ENCODE measurements at regions not wholly inside any gene's neighbourhood (a gene's known extent, or its start where the extent isn't known, plus 50 kb on each side); places are given as distances from the start of the nearest gene placed in this dataset.
A peak's percentile ranks its signal among the peaks of the same experiment; 100 is the strongest.

GRCh38 chr21:41677671-41678015 is 89.2 kb downstream of the RIPK4 start:
- H3K4me3 ChIP-seq: no peak overlapping the region
- H3K4me1 Mint-ChIP-seq: peaks cover 25% of the 10 kb centered on the region
- H3K36me3 ChIP-seq: no peaks in the 10 kb centered on the region
- TF ChIP-seq EZH2 (IDR thresholded peaks at IDR 0.05): no peak
- TF ChIP-seq, protein P1, sequence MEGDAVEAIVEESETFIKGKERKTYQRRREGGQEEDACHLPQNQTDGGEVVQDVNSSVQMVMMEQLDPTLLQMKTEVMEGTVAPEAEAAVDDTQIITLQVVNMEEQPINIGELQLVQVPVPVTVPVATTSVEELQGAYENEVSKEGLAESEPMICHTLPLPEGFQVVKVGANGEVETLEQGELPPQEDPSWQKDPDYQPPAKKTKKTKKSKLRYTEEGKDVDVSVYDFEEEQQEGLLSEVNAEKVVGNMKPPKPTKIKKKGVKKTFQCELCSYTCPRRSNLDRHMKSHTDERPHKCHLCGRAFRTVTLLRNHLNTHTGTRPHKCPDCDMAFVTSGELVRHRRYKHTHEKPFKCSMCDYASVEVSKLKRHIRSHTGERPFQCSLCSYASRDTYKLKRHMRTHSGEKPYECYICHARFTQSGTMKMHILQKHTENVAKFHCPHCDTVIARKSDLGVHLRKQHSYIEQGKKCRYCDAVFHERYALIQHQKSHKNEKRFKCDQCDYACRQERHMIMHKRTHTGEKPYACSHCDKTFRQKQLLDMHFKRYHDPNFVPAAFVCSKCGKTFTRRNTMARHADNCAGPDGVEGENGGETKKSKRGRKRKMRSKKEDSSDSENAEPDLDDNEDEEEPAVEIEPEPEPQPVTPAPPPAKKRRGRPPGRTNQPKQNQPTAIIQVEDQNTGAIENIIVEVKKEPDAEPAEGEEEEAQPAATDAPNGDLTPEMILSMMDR (IDR thresholded peaks at IDR 0.05): no peak
- no peak for TF ChIP-seq EZH2phosphoT487 (IDR thresholded peaks at IDR 0.05)
- H3K36me3 Mint-ChIP-seq: no peaks in the 10 kb centered on the region
- no peak overlapping the region for H3K27ac ChIP-seq
- H3K4me2 ChIP-seq: no peak overlapping the region
- H3K4me1 ChIP-seq: peaks cover 6% of the 10 kb centered on the region
- no peaks in the 10 kb centered on the region for H4K20me1 ChIP-seq (ENCODE audit: low read depth)
- no peak for DNase-seq (ENCODE audit: low spot score)
- H2AFZ ChIP-seq (replicated peaks): no peak overlapping the region
- H3K27ac Mint-ChIP-seq: peak overlapping the region; percentile 25
- no peaks in the 10 kb centered on the region for H3K9me3 ChIP-seq (ENCODE audit: low read depth)
- no peaks in the 10 kb centered on the region for H3K27me3 ChIP-seq
- H3K9me3 Mint-ChIP-seq: peaks cover 7% of the 10 kb centered on the region
- peaks cover 11% of the 10 kb centered on the region for H3K27me3 Mint-ChIP-seq (ENCODE audit: insufficient read depth, low read depth)
- no peaks in the 10 kb centered on the region for H3K79me2 ChIP-seq (ENCODE audit: low read depth)
- H3K9ac ChIP-seq: no peak overlapping the region
- H3F3A ChIP-seq (ENCODE audit: low read depth): peaks cover 9% of the 10 kb centered on the region
- no peak overlapping the region for H3K4me3 Mint-ChIP-seq

DNA sequence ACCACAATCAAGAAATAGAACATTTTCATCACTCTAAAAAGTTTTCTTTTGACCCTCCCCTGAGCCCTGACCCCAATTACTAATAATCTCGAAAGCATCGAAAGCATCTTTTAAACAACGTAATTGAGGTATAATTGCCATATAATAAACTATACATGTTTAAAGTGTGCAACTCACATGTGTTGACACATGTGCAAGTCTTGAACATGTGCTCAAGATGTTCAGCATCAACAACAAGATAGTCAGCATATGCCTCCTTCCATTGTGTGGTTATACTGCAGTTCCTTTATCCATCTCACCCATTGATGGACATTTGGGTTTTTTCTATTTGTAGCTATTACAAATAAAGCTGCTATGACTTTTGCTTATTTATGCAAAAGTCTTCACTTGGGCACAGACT is 90.7 kb downstream of the RIPK4 start:
- Histone ChIP-seq H3K9ac (no peak overlapping the region), H2AFZ (replicated peaks) (no peak overlapping the region), H3K27ac (no peak overlapping the region), H3K36me3 (no peaks in the 10 kb centered on the region), H4K20me1 (ENCODE audit: low read depth) (no peaks in the 10 kb centered on the region), H3K27me3 (no peaks in the 10 kb centered on the region), H3K4me3 (no peak overlapping the region), H3K79me2 (ENCODE audit: low read depth) (no peaks in the 10 kb centered on the region), H3K9me3 (ENCODE audit: low read depth) (no peaks in the 10 kb centered on the region), H3K4me1 (peaks cover 6% of the 10 kb centered on the region), H3F3A (ENCODE audit: low read depth) (peaks cover 9% of the 10 kb centered on the region), H3K4me2 (no peak overlapping the region)
- peaks cover 27% of the 10 kb centered on the region for H3K4me1 Mint-ChIP-seq
- TF ChIP-seq, protein P1 (IDR thresholded peaks at IDR 0.05): no peak
- no peak for TF ChIP-seq EZH2 (IDR thresholded peaks at IDR 0.05)
- DNase-seq (ENCODE audit: low spot score): no peak
- no peak overlapping the region for H3K27ac Mint-ChIP-seq
- H3K9me3 Mint-ChIP-seq: peaks cover 7% of the 10 kb centered on the region
- no peak overlapping the region for H3K4me3 Mint-ChIP-seq
- peaks cover 9% of the 10 kb centered on the region for H3K27me3 Mint-ChIP-seq (ENCODE audit: insufficient read depth, low read depth)
- H3K36me3 Mint-ChIP-seq: no peaks in the 10 kb centered on the region

- no peak overlapping the region for H3K27ac Mint-ChIP-seq
These were observed 91.3 kb downstream of the RIPK4 start for GRCh38 chr21:41675574-41675973.

More at GRCh38 chr21:41675574-41675973, 91.3 kb downstream of the RIPK4 start:
- no peaks in the 10 kb centered on the region for H3K36me3 Mint-ChIP-seq
- TF ChIP-seq EZH2phosphoT487 (IDR thresholded peaks at IDR 0.05): no peak
- TF ChIP-seq, protein P1 (IDR thresholded peaks at IDR 0.05): no peak
- no peak for TF ChIP-seq EZH2 (IDR thresholded peaks at IDR 0.05)
- Histone ChIP-seq H3K4me3 (no peak overlapping the region), H4K20me1 (ENCODE audit: low read depth) (no peaks in the 10 kb centered on the region), H3F3A (ENCODE audit: low read depth) (peaks cover 9% of the 10 kb centered on the region), H3K27me3 (no peaks in the 10 kb centered on the region), H3K79me2 (ENCODE audit: low read depth) (no peaks in the 10 kb centered on the region), H3K9me3 (ENCODE audit: low read depth) (no peaks in the 10 kb centered on the region), H3K9ac (no peak overlapping the region), H2AFZ (replicated peaks) (no peak overlapping the region), H3K4me2 (no peak overlapping the region), H3K4me1 (peaks cover 6% of the 10 kb centered on the region), H3K36me3 (no peaks in the 10 kb centered on the region), H3K27ac (no peak overlapping the region)
- peaks cover 24% of the 10 kb centered on the region for H3K4me1 Mint-ChIP-seq
- H3K27me3 Mint-ChIP-seq (ENCODE audit: insufficient read depth, low read depth): peaks cover 7% of the 10 kb centered on the region
- no peak for DNase-seq (ENCODE audit: low spot score)
- H3K4me3 Mint-ChIP-seq: no peak overlapping the region
- peaks cover 7% of the 10 kb centered on the region for H3K9me3 Mint-ChIP-seq

Measured in neural progenitor cell (in vitro differentiated cells).